ENCODE measurements at regions not wholly inside any gene's neighbourhood (a gene's known extent, or its start where the extent isn't known, plus 50 kb on each side); places are given as distances from the start of the nearest gene placed in this dataset.

GRCh38 chr9:89798547-89799120 lies 193.8 kb downstream of the GADD45G start:
- DNase-seq = no peak

- no peak for DNase-seq
These were observed 194.4 kb downstream of the GADD45G start for GRCh38 chr9:89799221-89799620.

- no peak for DNase-seq
These were observed 195.0 kb downstream of the GADD45G start for GRCh38 chr9:89799766-89800165.

DNA sequence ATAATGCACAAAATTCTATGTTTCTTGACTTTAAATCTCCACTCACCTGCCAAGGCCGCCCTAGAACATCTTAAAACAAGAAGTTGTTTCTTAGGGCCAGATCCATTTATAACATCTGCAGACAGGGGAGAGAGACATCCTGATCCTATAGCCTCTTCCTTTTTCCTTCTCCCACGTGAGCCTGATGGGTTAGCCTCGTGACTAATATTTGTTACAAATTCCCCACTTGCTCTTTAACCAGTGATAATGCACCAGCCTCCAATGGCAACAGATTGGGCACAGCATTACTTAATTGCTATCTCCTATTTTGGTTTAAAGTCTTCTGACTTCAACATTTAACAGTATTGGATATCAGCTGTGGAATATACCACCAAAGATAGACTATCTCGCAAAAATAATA lies 196.5 kb downstream of the GADD45G start:
- DNase-seq = no peak

GRCh38 chr9:89801742-89802670 lies 197.2 kb downstream of the GADD45G start:
- DNase-seq = no peak

DNA sequence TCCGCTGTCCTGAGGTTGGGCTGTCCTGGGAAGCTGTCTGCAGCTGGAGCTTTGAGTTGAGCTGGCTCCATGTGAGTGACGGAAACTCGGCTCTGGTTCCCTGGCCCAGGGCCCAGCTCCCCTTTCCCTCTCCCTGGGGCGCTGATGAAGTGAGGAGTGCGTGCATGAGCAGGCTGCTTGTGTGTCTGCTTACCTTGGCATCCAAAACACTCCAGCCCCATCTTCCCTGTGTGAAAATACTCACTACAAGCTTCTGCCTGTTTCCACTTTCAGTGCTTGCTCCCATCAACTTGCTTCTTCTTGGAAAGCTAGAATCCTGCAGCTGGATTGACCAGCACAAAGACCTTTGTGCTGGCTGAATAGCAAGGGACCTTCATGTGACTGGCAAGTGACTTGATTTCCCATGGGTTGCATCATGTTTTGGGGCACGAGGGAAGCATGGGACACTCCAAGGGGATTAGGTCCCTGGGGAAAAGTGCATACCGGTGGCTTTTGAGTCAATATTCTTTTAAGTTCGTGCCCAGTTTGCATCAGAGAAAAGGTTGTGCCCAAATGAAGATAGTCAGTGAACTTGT lies 198.1 kb downstream of the GADD45G start:
- DNase-seq = no peak

GRCh38 chr9:89803403-89803802 lies 198.6 kb downstream of the GADD45G start:
- no peak for DNase-seq

- no peak for DNase-seq
These were observed 200.1 kb downstream of the GADD45G start for GRCh38 chr9:89804766-89805531.

DNA sequence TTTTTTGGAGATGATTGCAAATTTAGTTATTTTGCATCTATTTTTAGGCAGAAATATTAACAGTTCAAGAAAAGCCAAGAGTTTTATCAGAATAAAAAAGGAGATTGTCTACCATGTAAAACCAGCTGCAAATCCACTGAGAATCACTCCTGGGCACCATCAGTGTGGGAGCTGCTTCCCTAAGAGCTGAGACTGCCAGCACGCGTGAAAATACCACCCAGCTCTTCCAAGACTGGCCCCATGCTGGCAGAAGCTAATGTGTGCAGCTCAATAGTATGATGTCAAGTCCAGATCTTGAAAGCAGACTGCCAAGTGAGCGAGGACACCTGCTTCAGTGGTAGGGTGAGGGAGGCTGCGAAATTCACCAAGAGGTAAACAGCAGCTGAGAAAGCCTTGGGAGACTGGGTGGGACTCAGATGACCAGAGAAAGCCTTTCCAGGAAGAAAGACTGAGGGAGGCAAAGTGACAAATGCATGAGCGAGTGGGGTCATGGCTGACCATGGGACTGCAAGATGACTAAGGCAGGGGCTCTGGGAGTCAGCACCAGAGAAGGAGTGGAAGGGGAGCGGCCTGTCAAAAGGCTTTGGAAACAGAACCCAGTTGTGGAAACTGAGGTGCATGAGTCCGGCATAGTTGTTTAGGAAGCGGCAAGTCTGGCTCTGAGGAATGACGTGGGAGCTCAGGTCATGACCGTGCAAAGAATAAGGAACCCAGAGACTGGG lies 200.9 kb downstream of the GADD45G start:
- DNase-seq = no peak

- no peak for DNase-seq
These were observed 201.7 kb downstream of the GADD45G start for GRCh38 chr9:89806371-89807100.

- no peak for DNase-seq
These were observed 202.2 kb downstream of the GADD45G start for GRCh38 chr9:89807101-89807395.

DNA sequence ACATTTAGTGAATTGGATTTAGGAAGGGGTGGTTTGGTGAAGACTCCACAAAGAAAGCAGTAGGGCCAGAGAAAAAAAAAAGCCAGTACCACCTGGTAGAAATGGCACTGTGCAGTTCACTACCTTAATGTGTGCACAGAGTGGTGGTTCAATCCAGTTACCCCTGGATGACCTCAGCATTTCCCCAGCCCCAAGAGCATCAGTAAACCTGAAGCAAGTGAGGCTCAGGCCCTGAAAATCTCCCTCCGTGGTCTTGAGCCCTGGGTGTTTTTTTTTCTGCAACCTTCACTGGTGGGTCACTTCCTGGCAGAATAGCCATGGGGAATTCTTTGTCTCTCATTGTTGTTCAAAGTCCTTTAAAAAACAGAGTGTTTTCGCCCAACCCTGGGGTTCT lies 202.9 kb downstream of the GADD45G start:
- DNase-seq = no peak

DNA sequence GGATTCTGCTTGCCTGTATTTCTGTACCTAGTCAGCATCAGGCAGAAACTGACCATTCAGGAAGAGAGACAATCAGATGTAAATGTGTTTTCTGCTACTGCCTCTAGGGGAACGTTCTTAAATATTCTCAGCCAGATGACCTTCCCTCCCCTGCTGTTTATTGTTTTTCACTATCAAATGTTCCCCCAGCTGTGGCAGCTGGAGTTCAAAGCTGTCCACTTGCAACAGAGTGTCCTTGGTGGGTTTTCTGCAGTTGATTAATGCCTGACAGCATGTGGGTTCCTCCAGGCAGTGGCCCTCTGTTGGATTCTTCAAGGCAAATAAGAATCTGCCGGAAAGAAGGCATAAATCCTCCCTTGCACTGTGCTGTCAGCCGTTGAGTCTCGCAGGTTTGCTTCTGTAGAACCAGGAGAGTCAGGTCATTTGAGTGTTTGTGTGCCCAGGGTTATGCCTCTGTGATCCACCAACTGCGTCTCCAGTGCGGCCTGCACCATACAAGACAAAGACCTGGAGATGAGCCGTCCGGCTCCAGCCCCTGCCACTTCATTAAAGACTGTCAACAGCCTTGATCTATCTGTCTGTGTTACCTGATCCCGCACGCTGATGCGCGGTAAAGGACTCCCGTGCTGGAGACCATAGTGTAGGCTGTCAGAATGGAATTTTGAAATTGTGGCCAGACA lies 203.4 kb downstream of the GADD45G start:
- no peak for DNase-seq

- DNase-seq = no peak
These were observed 204.0 kb downstream of the GADD45G start for GRCh38 chr9:89808756-89809181.

GRCh38 chr9:89810431-89810830 lies 205.6 kb downstream of the GADD45G start:
- no peak for DNase-seq

GRCh38 chr9:89811356-89811755 lies 206.5 kb downstream of the GADD45G start:
- no peak for DNase-seq

DNA sequence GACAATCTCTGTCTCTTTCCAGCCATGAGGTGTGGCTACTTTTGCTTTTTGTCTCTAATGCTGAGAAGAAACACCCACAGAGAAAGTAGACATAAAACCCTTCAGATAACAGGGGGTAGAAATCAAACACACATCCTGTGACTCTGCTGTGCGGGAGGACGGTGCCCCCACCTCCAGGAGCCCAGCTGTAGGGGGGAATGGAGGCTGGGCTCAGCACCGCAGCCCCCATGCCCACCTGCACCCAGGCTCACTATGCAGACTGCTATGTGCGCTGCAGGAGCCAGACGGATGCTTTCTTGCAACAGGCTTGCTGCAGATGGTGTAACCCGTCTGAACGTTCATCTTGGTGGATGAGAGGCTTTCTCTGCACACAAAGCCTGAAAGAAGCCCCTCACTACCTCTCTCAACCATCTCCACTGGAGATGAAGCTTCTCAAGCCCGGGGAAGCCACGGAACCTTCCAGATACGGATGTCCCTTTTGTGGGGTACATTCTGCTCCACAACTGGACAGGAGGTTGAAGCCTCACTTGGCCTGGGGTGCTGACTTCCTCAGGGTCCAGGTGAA lies 207.2 kb downstream of the GADD45G start:
- no peak for DNase-seq

DNA sequence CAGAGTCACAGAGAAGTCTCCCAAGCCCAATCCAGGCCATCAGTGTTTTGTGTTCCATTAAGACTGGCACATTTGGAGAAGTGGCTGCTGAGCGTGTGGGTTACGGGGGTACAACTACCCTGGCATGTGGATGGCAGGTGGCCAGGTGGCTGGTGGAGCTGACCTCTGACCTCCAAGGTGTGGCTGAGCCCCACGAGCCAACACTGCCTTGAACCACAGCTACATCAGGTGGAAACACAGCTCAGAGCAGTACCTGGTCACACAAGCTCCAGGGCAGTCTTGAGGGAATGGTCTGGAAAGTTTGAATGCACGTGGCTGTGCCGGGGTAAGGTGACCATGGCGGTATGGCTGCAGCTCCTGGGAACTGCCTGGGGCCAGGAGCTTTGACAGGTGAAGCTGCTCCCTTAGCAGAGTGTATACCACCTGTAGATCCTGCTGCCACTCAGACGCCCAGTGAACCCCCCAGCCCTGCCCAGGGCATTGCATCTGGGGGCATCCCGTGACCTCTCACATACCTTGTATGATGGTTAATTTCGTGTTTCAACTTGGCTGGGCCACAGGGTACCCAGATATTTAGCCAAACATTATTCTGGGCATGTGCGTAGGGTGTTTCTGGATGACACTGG lies 207.9 kb downstream of the GADD45G start:
- DNase-seq = no peak

GRCh38 chr9:89813482-89813881 lies 208.7 kb downstream of the GADD45G start:
- no peak for DNase-seq

DNA sequence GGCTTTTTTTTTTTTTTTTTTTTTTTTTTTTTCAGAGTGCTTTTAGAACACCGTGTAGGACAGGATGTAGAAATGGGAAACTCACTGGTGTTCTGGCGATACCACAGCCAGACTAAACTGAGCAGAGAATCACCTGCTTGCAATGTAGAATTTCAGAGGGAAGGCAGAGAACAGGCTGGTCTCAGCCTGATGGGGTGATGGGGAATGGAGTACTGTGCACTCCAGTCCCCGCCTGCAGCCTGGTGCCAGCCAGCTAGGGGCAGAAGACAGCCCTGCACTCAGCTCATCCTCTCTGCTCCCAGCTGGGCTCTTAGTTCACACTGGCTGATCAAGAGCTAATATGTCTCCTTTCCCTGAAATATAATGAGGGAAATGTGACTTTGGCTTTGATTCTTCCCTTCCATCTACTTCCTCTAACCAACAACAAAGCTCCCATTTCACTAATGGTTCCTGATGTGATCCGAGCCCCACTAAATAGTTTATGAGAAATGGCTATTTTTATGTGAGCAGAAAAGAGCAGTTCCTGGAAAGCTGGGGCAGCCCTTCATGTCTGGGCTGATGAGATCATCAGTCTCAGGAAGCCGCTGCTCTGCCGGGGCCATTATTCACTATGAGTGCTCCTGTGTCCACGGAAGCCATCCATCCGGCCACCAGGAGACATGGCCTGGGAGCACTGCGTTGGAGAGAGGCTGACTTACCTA lies 209.7 kb downstream of the GADD45G start:
- no peak for DNase-seq
